AG09319 (cell line): ENCODE measurements at regions not wholly inside any gene's neighbourhood (a gene's known extent, or its start where the extent isn't known, plus 50 kb on each side); places are given as distances from the start of the nearest gene placed in this dataset.

Experiments
- DNase-seq: peaks from one replicate; pipeline ENCODE4 v3.0.0-alpha.2; 2010; ENCODE audit warnings: low read depth; ENCODE audit errors: extremely low read depth
- TF ChIP-seq, protein P1 (sequence below): IDR thresholded peaks from 2 replicates; pipeline ENCODE4 v1.5.1; 2011; ENCODE audit warnings: low read depth, mild to moderate bottlenecking, inconsistent platforms, low read length, moderate library complexity

DNA sequence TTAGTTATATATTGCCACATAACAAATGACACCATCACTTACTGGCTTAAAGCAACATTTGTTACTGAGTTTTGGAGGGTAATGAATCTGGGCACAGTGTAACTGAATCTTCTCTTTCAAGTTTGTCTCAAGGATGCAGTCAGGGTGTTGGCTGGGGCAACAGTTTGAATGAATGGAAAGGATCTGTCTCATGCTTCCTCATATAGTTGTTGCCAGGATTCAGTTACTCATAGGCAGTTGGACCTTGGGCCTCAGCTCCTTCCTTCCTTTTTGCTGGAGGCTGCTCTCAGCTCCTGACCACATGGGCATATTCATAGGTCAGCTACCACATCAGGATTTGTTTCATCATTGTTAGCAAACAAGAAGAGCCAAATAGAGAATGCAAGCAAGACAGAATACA lies 466.1 kb upstream of the MC4R start:
- TF ChIP-seq, protein P1, sequence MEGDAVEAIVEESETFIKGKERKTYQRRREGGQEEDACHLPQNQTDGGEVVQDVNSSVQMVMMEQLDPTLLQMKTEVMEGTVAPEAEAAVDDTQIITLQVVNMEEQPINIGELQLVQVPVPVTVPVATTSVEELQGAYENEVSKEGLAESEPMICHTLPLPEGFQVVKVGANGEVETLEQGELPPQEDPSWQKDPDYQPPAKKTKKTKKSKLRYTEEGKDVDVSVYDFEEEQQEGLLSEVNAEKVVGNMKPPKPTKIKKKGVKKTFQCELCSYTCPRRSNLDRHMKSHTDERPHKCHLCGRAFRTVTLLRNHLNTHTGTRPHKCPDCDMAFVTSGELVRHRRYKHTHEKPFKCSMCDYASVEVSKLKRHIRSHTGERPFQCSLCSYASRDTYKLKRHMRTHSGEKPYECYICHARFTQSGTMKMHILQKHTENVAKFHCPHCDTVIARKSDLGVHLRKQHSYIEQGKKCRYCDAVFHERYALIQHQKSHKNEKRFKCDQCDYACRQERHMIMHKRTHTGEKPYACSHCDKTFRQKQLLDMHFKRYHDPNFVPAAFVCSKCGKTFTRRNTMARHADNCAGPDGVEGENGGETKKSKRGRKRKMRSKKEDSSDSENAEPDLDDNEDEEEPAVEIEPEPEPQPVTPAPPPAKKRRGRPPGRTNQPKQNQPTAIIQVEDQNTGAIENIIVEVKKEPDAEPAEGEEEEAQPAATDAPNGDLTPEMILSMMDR = no peak
- no peak for DNase-seq

DNA sequence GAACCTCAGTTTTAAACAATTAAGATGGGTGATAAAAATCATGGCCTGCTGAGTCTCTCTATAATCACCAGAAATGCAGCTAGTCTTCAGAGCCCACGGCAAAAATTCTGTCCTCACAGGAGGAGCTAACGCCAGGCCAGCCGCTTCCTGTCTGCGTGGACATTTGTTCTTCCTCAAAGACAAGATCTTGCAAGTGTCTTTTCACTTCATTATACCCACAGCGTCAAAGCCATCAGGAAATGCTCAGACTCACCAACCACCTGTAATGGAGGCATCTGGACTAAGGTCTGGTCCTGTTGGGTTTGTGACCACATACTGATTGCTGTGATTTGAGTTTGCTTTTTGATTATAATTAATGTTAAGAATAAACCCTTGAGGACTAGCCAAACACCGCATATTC lies 473.8 kb upstream of the MC4R start:
- TF ChIP-seq, protein P1 = no peak
- DNase-seq = no peak

DNA sequence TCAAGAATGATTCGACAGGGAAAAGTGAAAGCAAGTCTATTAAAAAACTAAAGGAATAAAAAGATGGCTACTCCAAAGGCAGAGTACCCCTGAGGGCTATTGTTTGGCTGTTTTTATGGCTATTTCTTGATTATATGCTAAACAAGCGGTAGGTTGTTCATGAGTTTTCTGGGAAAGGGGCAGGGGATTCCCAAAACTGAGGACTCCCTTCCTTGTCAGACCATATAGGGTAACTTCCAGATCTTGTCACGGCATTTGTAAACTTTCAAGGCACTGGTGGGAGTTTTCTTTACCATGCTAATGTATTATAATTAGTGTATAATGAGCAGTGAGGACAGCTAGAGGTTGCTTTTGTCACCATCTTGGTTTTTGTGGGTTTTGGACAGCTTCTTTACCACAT lies 474.9 kb upstream of the MC4R start:
- TF ChIP-seq, protein P1 = no peak
- no peak for DNase-seq

DNA sequence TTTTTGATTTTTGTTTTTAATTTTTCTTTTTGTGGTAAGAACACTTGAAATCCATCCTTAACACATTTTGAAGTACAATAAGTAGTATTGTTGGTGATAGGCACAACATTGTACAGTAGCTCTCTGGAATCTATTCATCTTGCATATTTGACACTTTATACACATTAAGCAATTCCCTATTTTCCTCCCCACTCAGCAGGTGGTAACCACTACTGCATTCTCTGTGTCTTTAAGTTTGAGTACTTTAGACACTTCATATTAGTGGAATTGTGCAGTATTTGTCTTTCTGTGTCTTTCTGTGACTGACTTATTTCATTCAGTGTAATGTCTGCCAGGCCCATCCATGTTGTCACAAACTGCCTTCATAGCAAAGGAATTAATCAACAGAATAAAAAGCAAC lies 471.7 kb upstream of the CDH20 start:
- TF ChIP-seq, protein P1 = no peak
- no peak for DNase-seq

DNA sequence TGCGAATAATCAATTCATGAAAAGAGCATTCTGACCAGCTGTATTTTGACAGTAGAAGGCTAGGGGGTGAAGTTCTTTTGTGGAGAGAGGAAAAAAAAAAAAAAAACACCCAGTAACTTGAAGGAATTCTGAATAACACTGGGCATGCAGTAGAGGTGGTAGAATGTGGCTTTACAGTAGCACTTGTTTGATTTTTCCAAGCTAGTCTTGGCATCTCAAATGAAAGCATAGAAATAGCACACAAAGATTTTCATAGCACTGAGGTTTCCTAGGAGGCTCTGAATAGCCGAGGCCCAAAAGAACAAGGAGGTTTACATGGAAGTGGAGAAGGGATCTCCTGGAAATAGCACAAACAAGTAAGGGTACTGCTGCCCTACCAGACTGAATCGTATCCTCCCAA lies 470.2 kb upstream of the CDH20 start:
- TF ChIP-seq, protein P1 = no peak
- DNase-seq = no peak

DNA sequence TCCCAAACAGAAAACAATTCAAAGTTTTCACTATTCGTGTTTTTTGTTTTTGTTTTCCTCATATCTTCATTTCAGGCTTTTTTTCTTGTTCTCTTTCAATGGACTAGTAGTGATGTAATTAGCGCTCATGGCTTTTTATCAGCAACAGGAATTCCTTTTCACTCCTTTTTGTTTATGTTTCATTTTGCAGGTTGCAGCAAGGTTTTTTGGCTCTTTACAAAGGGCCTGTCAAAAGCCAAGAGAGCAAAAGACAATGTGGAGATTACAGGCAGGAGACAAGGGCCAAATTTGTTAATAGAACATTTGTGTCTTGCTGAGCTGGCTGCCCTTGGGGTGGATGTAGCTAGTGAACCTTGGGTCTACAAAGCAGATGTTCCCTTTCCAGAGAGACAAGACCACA lies 467.4 kb upstream of the CDH20 start:
- TF ChIP-seq, protein P1 = no peak
- no peak for DNase-seq

DNA sequence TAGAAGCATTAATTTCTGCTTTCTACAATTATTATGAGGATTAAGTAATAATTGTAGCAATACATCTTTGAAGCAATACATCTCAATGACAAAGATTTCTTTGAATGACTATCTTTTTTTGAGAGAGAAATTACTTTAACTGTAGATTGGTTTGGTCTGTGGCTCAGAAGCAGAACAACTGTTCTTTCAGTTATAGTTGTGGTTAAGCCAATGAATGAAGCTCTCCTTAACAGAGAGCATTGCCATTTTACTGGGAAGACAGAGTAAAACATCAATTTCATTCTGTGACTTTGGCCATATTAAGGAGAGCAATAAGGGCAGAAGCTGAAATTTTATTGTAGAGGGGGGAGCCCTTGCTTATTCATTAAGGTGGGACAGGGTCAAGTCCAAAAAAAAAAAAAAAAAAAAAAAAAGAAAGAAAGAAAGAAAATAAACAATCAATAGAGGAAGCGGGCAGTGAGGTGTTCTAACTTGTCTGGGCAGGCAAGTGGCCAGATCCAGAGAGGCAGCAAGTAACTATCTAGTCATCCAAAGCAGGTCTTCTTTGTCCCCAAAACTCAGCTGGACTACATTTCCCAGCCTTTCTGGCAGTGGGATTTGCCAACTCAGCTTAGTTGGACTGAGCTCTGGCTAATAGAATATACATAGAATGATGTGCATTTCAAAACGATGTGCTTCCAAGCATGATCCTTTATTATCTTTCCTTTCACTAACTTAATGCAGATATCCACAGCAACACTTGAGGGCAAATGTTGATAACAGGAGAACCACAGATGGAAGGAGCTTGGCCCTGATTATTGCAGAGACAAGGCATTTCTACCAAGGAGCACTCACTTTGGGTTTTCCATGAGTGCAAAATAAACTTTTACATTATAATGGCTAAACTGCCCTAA lies 462.7 kb upstream of the CDH20 start:
- DNase-seq = no peak
- TF ChIP-seq, protein P1 = no peak
